A673 (cell line): ENCODE measurements at regions not wholly inside any gene's neighbourhood (a gene's known extent, or its start where the extent isn't known, plus 50 kb on each side); places are given as distances from the start of the nearest gene placed in this dataset.

Source experiments
- CTCF ChIP-seq: fragments of 300-800, 200-600 bp; sonication (generic); conservative IDR thresholded peaks from 2 replicates; pipeline ENCODE4 v1.5.1; 2017; ENCODE audit warnings: low read depth, mild to moderate bottlenecking, antibody characterized with exemption, low read length, moderate library complexity, mixed read lengths
- EZH2 ChIP-seq: fragments of 200-600 bp; sonication (generic); IDR thresholded peaks from 2 replicates; pipeline ENCODE4 v1.6.1; 2017; ENCODE audit warnings: borderline replicate concordance, low read depth, mild to moderate bottlenecking, mixed read lengths, antibody characterized with exemption, low read length; ENCODE audit not compliant: poor library complexity, severe bottlenecking

GRCh38 chr2:12253167-12253778 lies 463.5 kb upstream of the TRIB2 start:
- TF ChIP-seq CTCF (no peak), EZH2 (no peak)
